Trophoblast cell (in vitro differentiated cells and primary cell): ENCODE measurements at regions not wholly inside any gene's neighbourhood (a gene's known extent, or its start where the extent isn't known, plus 50 kb on each side); places are given as distances from the start of the nearest gene placed in this dataset.

Source experiments
- DNase-seq, 2 donors: peaks; one replicate each; pipeline ENCODE4 v3.0.0-alpha.2; 2016
- H2AFZ ChIP-seq: 2 replicates; pipeline ENCODE4 v1.6.1; 2013; ENCODE audit warnings: low read length, moderate library complexity, mild to moderate bottlenecking; ENCODE audit not compliant: insufficient read depth, poor library complexity
- H2AK5ac ChIP-seq: 2 replicates; pipeline ENCODE4 v1.6.1; 2013; ENCODE audit warnings: mild to moderate bottlenecking, low read length
- H2BK120ac ChIP-seq: 2 replicates; pipeline ENCODE4 v1.6.1; 2013; ENCODE audit warnings: low read length, mild to moderate bottlenecking, moderate library complexity; ENCODE audit not compliant: insufficient read depth, poor library complexity
- H2BK12ac ChIP-seq: 2 replicates; pipeline ENCODE4 v1.6.1; 2013; ENCODE audit warnings: mild to moderate bottlenecking, low read length, moderate library complexity
- H2BK5ac ChIP-seq: 2 replicates; pipeline ENCODE4 v1.6.1; 2013; ENCODE audit warnings: low read length, low read depth, moderate library complexity, mild to moderate bottlenecking; ENCODE audit not compliant: poor library complexity
- H3K14ac ChIP-seq: 2 replicates; pipeline ENCODE4 v1.6.1; 2013; ENCODE audit warnings: mild to moderate bottlenecking, low read length
- H3K18ac ChIP-seq: 2 replicates; pipeline ENCODE4 v1.6.1; 2013; ENCODE audit warnings: mild to moderate bottlenecking, low read length
- H3K23ac ChIP-seq: 2 replicates; pipeline ENCODE4 v1.6.1; 2013; ENCODE audit warnings: low read length
- H3K27ac ChIP-seq: 2 replicates; pipeline ENCODE4 v1.5.1; 2013; ENCODE audit warnings: low read depth, mild to moderate bottlenecking, inconsistent platforms, low read length, moderate library complexity
- H3K27me3 ChIP-seq: 2 replicates; pipeline ENCODE4 v1.6.1; 2013; ENCODE audit warnings: inconsistent platforms, mild to moderate bottlenecking, low read length, moderate library complexity; ENCODE audit not compliant: insufficient read depth
- H3K36me3 ChIP-seq, 2 experiments: 1 replicate in 1 of 2; 2 replicates in 1 of 2; pipeline ENCODE4 v1.6.1; 2013; ENCODE audit warnings: low read length in 2 of 2, mild to moderate bottlenecking in 2 of 2, moderate library complexity in 1 of 2; ENCODE audit not compliant: insufficient read depth in 2 of 2, control insufficient read depth in 1 of 2
- H3K4ac ChIP-seq: 2 replicates; pipeline ENCODE4 v1.6.1; 2013; ENCODE audit warnings: low read depth, mild to moderate bottlenecking, low read length, moderate library complexity
- H3K4me1 ChIP-seq, 2 experiments: 1 replicate in 1 of 2; 2 replicates in 1 of 2; pipeline ENCODE4 v1.6.1; 2013; ENCODE audit warnings: low read length in 2 of 2, mild to moderate bottlenecking in 2 of 2, moderate library complexity in 1 of 2; ENCODE audit not compliant: insufficient read depth in 2 of 2, control insufficient read depth in 1 of 2
- H3K4me2 ChIP-seq: 2 replicates; pipeline ENCODE4 v1.6.1; 2013; ENCODE audit warnings: inconsistent platforms, mild to moderate bottlenecking, low read length, moderate library complexity
- H3K4me3 ChIP-seq: 2 replicates; pipeline ENCODE4 v1.5.1; 2013; ENCODE audit warnings: mild to moderate bottlenecking, low read depth, low read length, inconsistent platforms
- H3K79me1 ChIP-seq: one replicate; pipeline ENCODE4 v1.6.1; 2013; ENCODE audit warnings: low read length
- H3K79me2 ChIP-seq: 2 replicates; pipeline ENCODE4 v1.6.1; 2013; ENCODE audit warnings: low read length, mild to moderate bottlenecking; ENCODE audit not compliant: control insufficient read depth, insufficient read depth, poor library complexity
- H3K9ac ChIP-seq: 2 replicates; pipeline ENCODE4 v1.6.1; 2013; ENCODE audit warnings: mild to moderate bottlenecking, low read length
- H3K9me3 ChIP-seq: 2 replicates; pipeline ENCODE4 v1.6.1; 2013; ENCODE audit warnings: low read depth, mild to moderate bottlenecking, control low read depth, inconsistent platforms, low read length; ENCODE audit not compliant: insufficient read depth
- H4K12ac ChIP-seq: 2 replicates; pipeline ENCODE4 v1.6.1; 2013; ENCODE audit warnings: low read depth, mild to moderate bottlenecking, low read length, moderate library complexity
- H4K8ac ChIP-seq: 2 replicates; pipeline ENCODE4 v1.6.1; 2013; ENCODE audit warnings: low read depth, mild to moderate bottlenecking, low read length, moderate library complexity
- H4K91ac ChIP-seq: one replicate; pipeline ENCODE4 v1.6.1; 2013; ENCODE audit warnings: low read depth, mild to moderate bottlenecking, low read length, moderate library complexity
- WGBS: extraction: QIAGEN DNeasy Blood & Tissue Kit; methylation state at CpG from one replicate; pipeline ENCODE4 v1.1.7; 2013; ENCODE audit warnings: missing lambda C conversion rate; ENCODE audit not compliant: insufficient read length, insufficient coverage; ENCODE audit errors: extremely low coverage; 5-methylcytosine and 5-hydroxymethylcytosine counted together

GRCh38 chr10:36048780-36049179 is 406.7 kb upstream of the FZD8 start:
- no peak overlapping the region for H3K4ac ChIP-seq
- no peak overlapping the region for H2BK5ac ChIP-seq
- H3K79me1 ChIP-seq = no peaks in the 10 kb centered on the region
- H2AFZ ChIP-seq = no peak overlapping the region
- H3K27me3 ChIP-seq = no peaks in the 10 kb centered on the region
- no peak overlapping the region for H4K8ac ChIP-seq
- H3K18ac ChIP-seq = no peak overlapping the region
- no peak overlapping the region for H2BK12ac ChIP-seq
- no peak overlapping the region for H4K91ac ChIP-seq
- no peak overlapping the region for H3K14ac ChIP-seq
- no peak overlapping the region for H3K27ac ChIP-seq
- no peaks in the 10 kb centered on the region for H3K79me2 ChIP-seq
- no peak overlapping the region for H3K9ac ChIP-seq
- H2BK120ac ChIP-seq = no peak overlapping the region
- H3K9me3 ChIP-seq = peaks cover 1% of the 10 kb centered on the region
- no peaks in the 10 kb centered on the region for H3K36me3 ChIP-seq
- no peak overlapping the region for H3K4me3 ChIP-seq
- H3K4me2 ChIP-seq = no peak overlapping the region
- DNase-seq = no peak
- WGBS = no CpG with 5 or more reads among the region's 2 CpGs
- no peak overlapping the region for H4K12ac ChIP-seq
- H3K23ac ChIP-seq = no peak overlapping the region
- no peaks in the 10 kb centered on the region for H3K4me1 ChIP-seq
- no peak overlapping the region for H2AK5ac ChIP-seq

GRCh38 chr10:36048236-36048635 is 406.1 kb upstream of the FZD8 start:
- H3K36me3 ChIP-seq = no peaks in the 10 kb centered on the region
- H3K4me1 ChIP-seq = no peaks in the 10 kb centered on the region
- H3K14ac ChIP-seq = no peak overlapping the region
- peaks cover 1% of the 10 kb centered on the region for H3K9me3 ChIP-seq
- H4K91ac ChIP-seq = no peak overlapping the region
- no peaks in the 10 kb centered on the region for H3K79me1 ChIP-seq
- no peak overlapping the region for H2BK120ac ChIP-seq
- no peak overlapping the region for H3K9ac ChIP-seq
- no peak overlapping the region for H2BK12ac ChIP-seq
- H2AFZ ChIP-seq = no peak overlapping the region
- H3K4me3 ChIP-seq = no peak overlapping the region
- H4K8ac ChIP-seq = no peak overlapping the region
- H3K4me2 ChIP-seq = no peak overlapping the region
- H3K27me3 ChIP-seq = no peaks in the 10 kb centered on the region
- no peak overlapping the region for H4K12ac ChIP-seq
- H3K18ac ChIP-seq = no peak overlapping the region
- no peak overlapping the region for H3K23ac ChIP-seq
- DNase-seq = no peak
- no peaks in the 10 kb centered on the region for H3K79me2 ChIP-seq
- H3K27ac ChIP-seq = no peak overlapping the region
- no peak overlapping the region for H2BK5ac ChIP-seq
- H2AK5ac ChIP-seq = no peak overlapping the region
- no peak overlapping the region for H3K4ac ChIP-seq

- H3K36me3 ChIP-seq = no peaks in the 10 kb centered on the region
- no peak overlapping the region for H2AK5ac ChIP-seq
- no peaks in the 10 kb centered on the region for H3K79me1 ChIP-seq
- H3K27me3 ChIP-seq = no peaks in the 10 kb centered on the region
- H3K18ac ChIP-seq = no peak overlapping the region
- no CpG with 5 or more reads among the region's 2 CpGs for WGBS
- no peak overlapping the region for H2BK120ac ChIP-seq
- H3K4me1 ChIP-seq = no peaks in the 10 kb centered on the region
- H3K4me3 ChIP-seq = no peak overlapping the region
- H3K9me3 ChIP-seq = no peaks in the 10 kb centered on the region
- no peak overlapping the region for H2BK5ac ChIP-seq
- no peak overlapping the region for H4K12ac ChIP-seq
- H3K4me2 ChIP-seq = no peak overlapping the region
- no peak overlapping the region for H3K23ac ChIP-seq
- H3K4ac ChIP-seq = no peak overlapping the region
- H4K8ac ChIP-seq = no peak overlapping the region
- H3K14ac ChIP-seq = no peak overlapping the region
- no peak overlapping the region for H3K9ac ChIP-seq
- no peak overlapping the region for H3K27ac ChIP-seq
- H4K91ac ChIP-seq = no peak overlapping the region
- no peaks in the 10 kb centered on the region for H3K79me2 ChIP-seq
- no peak overlapping the region for H2AFZ ChIP-seq
- no peak overlapping the region for H2BK12ac ChIP-seq
- no peak for DNase-seq
Observed at GRCh38 chr10:36042135-36042534, 400.0 kb upstream of the FZD8 start.

- H4K91ac ChIP-seq = no peak overlapping the region
- no peak overlapping the region for H2AFZ ChIP-seq
- WGBS = no CpG with 5 or more reads among the region's 3 CpGs
- no peaks in the 10 kb centered on the region for H3K79me2 ChIP-seq
- no peak overlapping the region for H4K12ac ChIP-seq
- no peak for DNase-seq
- H2AK5ac ChIP-seq = no peak overlapping the region
- H3K4me2 ChIP-seq = no peak overlapping the region
- no peak overlapping the region for H3K9ac ChIP-seq
- H3K4ac ChIP-seq = no peak overlapping the region
- peak overlapping the region; percentile 40 for H3K4me3 ChIP-seq
- H3K18ac ChIP-seq = no peak overlapping the region
- H3K27ac ChIP-seq = no peak overlapping the region
- no peaks in the 10 kb centered on the region for H3K27me3 ChIP-seq
- no peaks in the 10 kb centered on the region for H3K9me3 ChIP-seq
- H4K8ac ChIP-seq = no peak overlapping the region
- H2BK12ac ChIP-seq = no peak overlapping the region
- H2BK5ac ChIP-seq = no peak overlapping the region
- H3K23ac ChIP-seq = no peak overlapping the region
- H3K4me1 ChIP-seq = no peaks in the 10 kb centered on the region
- H2BK120ac ChIP-seq = no peak overlapping the region
- no peaks in the 10 kb centered on the region for H3K36me3 ChIP-seq
- no peak overlapping the region for H3K14ac ChIP-seq
- no peaks in the 10 kb centered on the region for H3K79me1 ChIP-seq
Observed at GRCh38 chr10:36038316-36038955, 396.3 kb upstream of the FZD8 start.
